ENCODE measurements at regions not wholly inside any gene's neighbourhood (a gene's known extent, or its start where the extent isn't known, plus 50 kb on each side); places are given as distances from the start of the nearest gene placed in this dataset.

- no peaks in the 10 kb centered on the region for H3K36me3 ChIP-seq (ENCODE audit: control insufficient read depth in 5 of 5, insufficient read depth in 5 of 5, low read length in 5 of 5)
- no peaks in the 10 kb centered on the region for H3K4me1 ChIP-seq (ENCODE audit: control insufficient read depth in 5 of 5, insufficient read depth in 5 of 5, low read length in 5 of 5)
- no peak overlapping the region for H3K9ac ChIP-seq (ENCODE audit: low read length in 5 of 5)
- no peaks in the 10 kb centered on the region for H3K9me3 ChIP-seq (ENCODE audit: control insufficient read depth in 5 of 5, low read length in 5 of 5)
- no peaks in the 10 kb centered on the region for H3K27me3 ChIP-seq (ENCODE audit: control insufficient read depth in 5 of 5, insufficient read depth in 4 of 5, low read length in 5 of 5)
- H3K4me3 ChIP-seq (ENCODE audit: low read depth in 1 of 5, low read length in 5 of 5): no peak overlapping the region
- H3K27ac ChIP-seq (ENCODE audit: low read depth, low read length): no peak overlapping the region
These were observed 1490.0 kb upstream of the GBE1 start for GRCh38 chr3:83251490-83251889.

DNA sequence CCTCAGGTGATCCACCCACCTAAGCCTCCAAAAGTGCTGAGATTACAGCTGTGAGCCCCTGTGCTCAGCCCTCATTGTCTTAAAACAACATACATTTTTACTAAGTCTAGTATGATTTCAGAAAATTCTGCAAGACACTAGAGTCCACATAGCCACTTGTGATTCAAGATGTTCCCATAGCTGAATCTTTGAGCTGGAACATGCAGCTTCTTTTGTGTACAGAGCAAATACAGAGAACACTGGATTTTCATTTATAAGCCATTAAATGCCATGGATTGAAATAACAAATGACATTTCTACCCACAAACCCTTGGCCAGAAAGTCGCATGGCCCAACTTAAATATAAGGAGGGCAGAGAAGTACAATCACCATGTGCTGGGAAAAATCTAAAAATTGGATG, 1489.2 kb upstream of the GBE1 start:
- Histone ChIP-seq H3K4me1 (ENCODE audit: control insufficient read depth in 5 of 5, insufficient read depth in 5 of 5, low read length in 5 of 5) (no peaks in the 10 kb centered on the region), H3K9me3 (ENCODE audit: control insufficient read depth in 5 of 5, low read length in 5 of 5) (no peaks in the 10 kb centered on the region)

GRCh38 chr3:83248454-83248853, 1487.0 kb upstream of the GBE1 start:
- no peak overlapping the region for H3K4me3 ChIP-seq (ENCODE audit: low read depth in 1 of 5, low read length in 5 of 5)
- peaks cover 0 to 6% (median 0%) of the 10 kb centered on the region in 5 donors for H3K9me3 ChIP-seq (ENCODE audit: control insufficient read depth in 5 of 5, low read length in 5 of 5)
- no peak overlapping the region for H3K9ac ChIP-seq (ENCODE audit: low read length in 5 of 5)
- no peaks in the 10 kb centered on the region for H3K36me3 ChIP-seq (ENCODE audit: control insufficient read depth in 5 of 5, insufficient read depth in 5 of 5, low read length in 5 of 5)
- H3K27me3 ChIP-seq (ENCODE audit: control insufficient read depth in 5 of 5, insufficient read depth in 4 of 5, low read length in 5 of 5): no peaks in the 10 kb centered on the region
- no peak overlapping the region for H3K27ac ChIP-seq (ENCODE audit: low read depth, low read length)
- no peaks in the 10 kb centered on the region for H3K4me1 ChIP-seq (ENCODE audit: control insufficient read depth in 5 of 5, insufficient read depth in 5 of 5, low read length in 5 of 5)

More for the DNA sequence above, 1489.2 kb upstream of the GBE1 start:
- H3K9ac ChIP-seq (ENCODE audit: low read length in 5 of 5): no peak overlapping the region
- no peaks in the 10 kb centered on the region for H3K27me3 ChIP-seq (ENCODE audit: control insufficient read depth in 5 of 5, insufficient read depth in 4 of 5, low read length in 5 of 5)
- no peak overlapping the region for H3K4me3 ChIP-seq (ENCODE audit: low read depth in 1 of 5, low read length in 5 of 5)
- H3K36me3 ChIP-seq (ENCODE audit: control insufficient read depth in 5 of 5, insufficient read depth in 5 of 5, low read length in 5 of 5): no peaks in the 10 kb centered on the region
- no peak overlapping the region for H3K27ac ChIP-seq (ENCODE audit: low read depth, low read length)

- H3K27ac ChIP-seq (ENCODE audit: low read depth, low read length): no peak overlapping the region
- H3K27me3 ChIP-seq (ENCODE audit: control insufficient read depth in 5 of 5, insufficient read depth in 4 of 5, low read length in 5 of 5): no peaks in the 10 kb centered on the region
- no peaks in the 10 kb centered on the region for H3K4me1 ChIP-seq (ENCODE audit: control insufficient read depth in 5 of 5, insufficient read depth in 5 of 5, low read length in 5 of 5)
- no peaks in the 10 kb centered on the region for H3K36me3 ChIP-seq (ENCODE audit: control insufficient read depth in 5 of 5, insufficient read depth in 5 of 5, low read length in 5 of 5)
- no peak overlapping the region for H3K9ac ChIP-seq (ENCODE audit: low read length in 5 of 5)
- no peaks in the 10 kb centered on the region for H3K9me3 ChIP-seq (ENCODE audit: control insufficient read depth in 5 of 5, low read length in 5 of 5)
- no peak overlapping the region for H3K4me3 ChIP-seq (ENCODE audit: low read depth in 1 of 5, low read length in 5 of 5)
These were observed 1473.9 kb upstream of the GBE1 start for GRCh38 chr3:83235180-83235814.

DNA sequence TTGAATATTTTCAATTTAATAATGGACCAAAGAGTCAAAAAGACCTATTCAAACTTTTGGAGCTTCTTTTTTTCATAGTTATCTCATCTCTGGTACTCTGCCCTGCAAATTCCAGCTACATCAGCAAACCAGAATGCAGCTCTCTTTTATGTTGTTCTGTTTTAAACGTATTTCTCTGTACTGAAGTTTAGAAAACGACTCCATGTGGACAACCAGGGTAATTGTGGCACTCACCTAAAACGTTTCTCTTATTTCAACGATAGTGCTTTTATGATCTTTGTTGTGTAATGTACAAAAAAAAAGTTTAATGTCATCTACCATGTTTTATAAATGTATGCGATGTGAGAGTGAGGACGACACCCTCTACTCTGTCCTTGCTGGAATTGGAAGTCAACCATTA, 1472.3 kb upstream of the GBE1 start:
- Histone ChIP-seq H3K27ac (ENCODE audit: low read depth, low read length) (no peak overlapping the region), H3K9me3 (ENCODE audit: control insufficient read depth in 5 of 5, low read length in 5 of 5) (no peaks in the 10 kb centered on the region), H3K4me3 (ENCODE audit: low read depth in 1 of 5, low read length in 5 of 5) (no peak overlapping the region), H3K36me3 (ENCODE audit: control insufficient read depth in 5 of 5, insufficient read depth in 5 of 5, low read length in 5 of 5) (no peaks in the 10 kb centered on the region), H3K4me1 (ENCODE audit: control insufficient read depth in 5 of 5, insufficient read depth in 5 of 5, low read length in 5 of 5) (no peaks in the 10 kb centered on the region), H3K27me3 (ENCODE audit: control insufficient read depth in 5 of 5, insufficient read depth in 4 of 5, low read length in 5 of 5) (no peaks in the 10 kb centered on the region), H3K9ac (ENCODE audit: low read length in 5 of 5) (no peak overlapping the region)

DNA sequence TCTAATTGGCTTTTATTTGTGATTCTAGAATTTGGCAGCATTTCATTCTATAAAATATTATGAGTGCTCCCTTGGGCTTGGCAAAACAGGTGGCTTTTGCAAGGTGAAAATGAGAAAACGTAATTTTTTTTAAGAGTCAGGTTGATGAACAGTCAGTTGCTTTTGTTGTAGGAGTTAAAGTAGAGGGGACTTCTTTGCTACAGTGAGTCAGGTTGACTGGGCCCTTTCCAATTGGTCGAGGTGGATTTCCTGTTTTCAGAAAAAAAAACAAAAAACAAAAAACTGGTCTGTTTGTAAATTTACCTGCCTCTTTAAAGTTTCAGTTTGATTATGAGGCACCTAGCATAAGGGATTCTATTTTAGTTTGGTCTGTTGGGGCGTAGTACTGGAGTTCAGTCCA, 1469.4 kb upstream of the GBE1 start:
- Histone ChIP-seq H3K27me3 (ENCODE audit: control insufficient read depth in 5 of 5, insufficient read depth in 4 of 5, low read length in 5 of 5) (no peaks in the 10 kb centered on the region), H3K36me3 (ENCODE audit: control insufficient read depth in 5 of 5, insufficient read depth in 5 of 5, low read length in 5 of 5) (no peaks in the 10 kb centered on the region), H3K9ac (ENCODE audit: low read length in 5 of 5) (no peak overlapping the region), H3K27ac (ENCODE audit: low read depth, low read length) (no peak overlapping the region), H3K4me3 (ENCODE audit: low read depth in 1 of 5, low read length in 5 of 5) (no peak overlapping the region), H3K4me1 (ENCODE audit: control insufficient read depth in 5 of 5, insufficient read depth in 5 of 5, low read length in 5 of 5) (no peaks in the 10 kb centered on the region), H3K9me3 (ENCODE audit: control insufficient read depth in 5 of 5, low read length in 5 of 5) (no peaks in the 10 kb centered on the region)

DNA sequence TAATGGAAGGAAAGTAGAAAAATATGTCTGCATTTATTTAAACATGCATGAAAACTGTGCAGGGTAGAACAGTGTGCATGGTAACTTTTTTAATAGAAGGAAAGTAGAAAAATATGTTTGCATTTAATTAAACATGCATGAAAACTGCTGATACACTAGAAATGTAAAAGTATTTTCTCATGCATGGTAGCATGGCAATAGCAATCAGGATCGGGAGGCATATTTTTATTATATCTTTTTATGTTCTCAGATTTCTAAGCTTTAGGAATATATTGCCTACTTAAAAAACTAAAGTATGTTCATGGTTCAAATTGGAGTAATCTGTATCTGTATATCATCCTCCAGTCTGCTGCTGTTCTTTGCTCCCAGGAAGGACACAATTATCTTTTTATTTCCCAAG, 1468.9 kb upstream of the GBE1 start:
- Histone ChIP-seq H3K9ac (ENCODE audit: low read length in 5 of 5) (no peak overlapping the region), H3K36me3 (ENCODE audit: control insufficient read depth in 5 of 5, insufficient read depth in 5 of 5, low read length in 5 of 5) (no peaks in the 10 kb centered on the region), H3K4me1 (ENCODE audit: control insufficient read depth in 5 of 5, insufficient read depth in 5 of 5, low read length in 5 of 5) (no peaks in the 10 kb centered on the region), H3K27ac (ENCODE audit: low read depth, low read length) (no peak overlapping the region), H3K4me3 (ENCODE audit: low read depth in 1 of 5, low read length in 5 of 5) (no peak overlapping the region), H3K27me3 (ENCODE audit: control insufficient read depth in 5 of 5, insufficient read depth in 4 of 5, low read length in 5 of 5) (no peaks in the 10 kb centered on the region), H3K9me3 (ENCODE audit: control insufficient read depth in 5 of 5, low read length in 5 of 5) (no peaks in the 10 kb centered on the region)

DNA sequence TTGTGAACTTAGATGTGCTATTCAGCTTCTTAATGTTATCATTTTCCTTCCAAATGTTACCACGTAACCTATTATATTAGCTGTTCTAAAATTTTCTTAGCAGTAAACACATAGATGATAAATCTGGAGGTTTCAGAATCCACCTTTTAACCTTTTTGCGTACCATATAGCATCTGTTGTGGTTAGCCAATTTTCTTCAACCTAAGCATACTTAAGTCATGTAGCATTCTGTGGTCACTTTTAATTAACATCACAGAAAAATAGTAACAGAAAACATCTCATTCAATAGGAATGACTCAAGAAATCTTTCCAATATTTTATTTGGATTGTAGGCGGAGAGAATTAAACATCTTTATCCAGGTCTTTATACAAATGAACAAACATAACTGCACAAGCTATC, 1465.3 kb upstream of the GBE1 start:
- no peaks in the 10 kb centered on the region for H3K36me3 ChIP-seq (ENCODE audit: control insufficient read depth in 5 of 5, insufficient read depth in 5 of 5, low read length in 5 of 5)
- H3K9me3 ChIP-seq (ENCODE audit: control insufficient read depth in 5 of 5, low read length in 5 of 5): no peaks in the 10 kb centered on the region
- no peaks in the 10 kb centered on the region for H3K4me1 ChIP-seq (ENCODE audit: control insufficient read depth in 5 of 5, insufficient read depth in 5 of 5, low read length in 5 of 5)
- H3K27ac ChIP-seq (ENCODE audit: low read depth, low read length): no peak overlapping the region
- no peaks in the 10 kb centered on the region for H3K27me3 ChIP-seq (ENCODE audit: control insufficient read depth in 5 of 5, insufficient read depth in 4 of 5, low read length in 5 of 5)
- no peak overlapping the region for H3K9ac ChIP-seq (ENCODE audit: low read length in 5 of 5)
- no peak overlapping the region for H3K4me3 ChIP-seq (ENCODE audit: low read depth in 1 of 5, low read length in 5 of 5)

- Histone ChIP-seq H3K4me1 (ENCODE audit: control insufficient read depth in 5 of 5, insufficient read depth in 5 of 5, low read length in 5 of 5) (no peaks in the 10 kb centered on the region), H3K9ac (ENCODE audit: low read length in 5 of 5) (no peak overlapping the region), H3K9me3 (ENCODE audit: control insufficient read depth in 5 of 5, low read length in 5 of 5) (no peaks in the 10 kb centered on the region), H3K36me3 (ENCODE audit: control insufficient read depth in 5 of 5, insufficient read depth in 5 of 5, low read length in 5 of 5) (no peaks in the 10 kb centered on the region), H3K4me3 (ENCODE audit: low read depth in 1 of 5, low read length in 5 of 5) (no peak overlapping the region), H3K27me3 (ENCODE audit: control insufficient read depth in 5 of 5, insufficient read depth in 4 of 5, low read length in 5 of 5) (no peaks in the 10 kb centered on the region), H3K27ac (ENCODE audit: low read depth, low read length) (no peak overlapping the region)
These were observed 1462.8 kb upstream of the GBE1 start for GRCh38 chr3:83224101-83224868.

DNA sequence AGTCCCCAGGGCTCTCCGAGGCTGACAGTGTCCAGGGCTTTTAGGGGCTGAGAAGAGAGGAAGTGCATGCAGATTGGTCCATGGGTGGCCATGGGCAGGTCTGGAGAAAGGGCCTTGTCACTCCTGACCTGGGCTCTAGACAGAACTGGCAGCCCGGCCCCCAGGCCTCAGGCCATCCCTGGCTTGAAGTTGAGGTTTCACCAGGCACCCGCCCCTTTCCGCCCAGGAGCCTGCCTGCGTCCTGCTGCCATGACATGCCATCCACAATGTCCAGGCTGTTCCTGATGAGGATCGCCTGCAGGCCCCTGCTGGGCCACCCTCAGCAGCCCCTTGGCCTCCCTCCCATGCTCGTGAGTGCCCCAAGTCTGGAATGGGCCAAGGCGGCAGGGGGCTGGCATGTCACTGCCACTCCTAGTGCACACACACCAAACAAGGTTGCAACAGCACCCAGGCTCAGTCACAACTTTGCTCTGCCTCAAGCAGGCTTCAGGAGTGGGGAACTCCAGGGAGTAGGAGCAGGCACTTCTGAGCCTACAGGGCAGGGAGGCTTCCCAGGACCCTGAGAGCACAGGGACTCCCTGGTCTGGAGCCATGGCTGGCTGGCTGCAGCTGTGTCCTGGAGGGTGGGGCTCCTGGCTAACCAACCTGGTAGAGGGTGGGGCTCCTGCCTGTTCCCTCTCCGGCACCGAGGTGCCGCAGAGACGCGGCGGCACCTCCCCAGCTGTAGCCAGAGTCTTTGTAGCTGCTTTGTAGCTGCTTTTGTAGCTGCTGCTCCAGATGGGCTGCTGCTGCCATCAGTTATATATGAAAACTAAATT, 1457.1 kb upstream of the GBE1 start:
- H3K27ac ChIP-seq (ENCODE audit: low read depth, low read length): no peak overlapping the region

More for the DNA sequence above, 1457.1 kb upstream of the GBE1 start:
- Histone ChIP-seq H3K27me3 (ENCODE audit: control insufficient read depth in 5 of 5, insufficient read depth in 4 of 5, low read length in 5 of 5) (no peaks in the 10 kb centered on the region), H3K4me3 (ENCODE audit: low read depth in 1 of 5, low read length in 5 of 5) (no peak overlapping the region), H3K4me1 (ENCODE audit: control insufficient read depth in 5 of 5, insufficient read depth in 5 of 5, low read length in 5 of 5) (no peaks in the 10 kb centered on the region), H3K9me3 (ENCODE audit: control insufficient read depth in 5 of 5, low read length in 5 of 5) (peaks cover 0 to 3% (median 0%) of the 10 kb centered on the region in 5 donors), H3K36me3 (ENCODE audit: control insufficient read depth in 5 of 5, insufficient read depth in 5 of 5, low read length in 5 of 5) (no peaks in the 10 kb centered on the region), H3K9ac (ENCODE audit: low read length in 5 of 5) (no peak overlapping the region)

All from subcutaneous abdominal adipose tissue (tissue), 5 donors.